ENCODE measurements at regions not wholly inside any gene's neighbourhood (a gene's known extent, or its start where the extent isn't known, plus 50 kb on each side); places are given as distances from the start of the nearest gene placed in this dataset.

DNA sequence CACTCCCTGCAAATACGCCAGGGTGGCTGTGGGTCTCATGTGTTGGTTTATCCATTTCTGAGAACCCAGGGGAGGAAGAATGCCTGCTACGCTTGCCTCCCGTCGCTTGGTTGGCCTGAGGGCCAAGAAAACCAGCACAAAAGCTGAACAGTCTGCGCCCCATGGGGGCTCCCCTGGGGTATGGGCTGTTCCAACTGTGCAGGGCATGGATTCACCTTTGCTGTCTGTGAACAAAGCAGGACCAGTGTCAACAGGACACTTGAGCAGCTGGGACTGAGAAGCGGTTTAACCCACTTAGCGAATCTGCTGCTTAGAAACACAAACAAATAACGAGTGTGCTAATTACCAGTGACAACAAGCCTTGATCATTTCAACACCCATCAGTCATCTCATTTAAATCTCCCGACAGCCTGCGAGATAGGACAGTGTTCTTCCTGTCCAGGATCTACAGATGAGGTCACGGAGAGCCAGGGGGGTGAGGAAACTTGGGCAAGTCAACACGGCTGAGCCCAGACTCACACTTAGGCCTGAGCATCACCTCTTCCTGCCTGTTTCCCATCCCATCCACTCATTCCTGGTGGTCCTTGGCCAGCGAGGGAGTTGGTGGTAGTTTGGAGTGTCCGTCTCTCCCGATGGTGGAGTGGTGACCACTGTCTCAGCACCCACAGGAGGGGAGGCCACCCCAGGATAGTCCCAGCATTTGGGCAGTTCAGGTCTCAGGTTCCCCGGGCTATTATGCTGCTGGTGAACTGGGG is 111.6 kb upstream of the HAAO start:
- no peak overlapping the region for H3K4me3 ChIP-seq (ENCODE audit: low read depth, low read length)
- TF ChIP-seq, protein P1, sequence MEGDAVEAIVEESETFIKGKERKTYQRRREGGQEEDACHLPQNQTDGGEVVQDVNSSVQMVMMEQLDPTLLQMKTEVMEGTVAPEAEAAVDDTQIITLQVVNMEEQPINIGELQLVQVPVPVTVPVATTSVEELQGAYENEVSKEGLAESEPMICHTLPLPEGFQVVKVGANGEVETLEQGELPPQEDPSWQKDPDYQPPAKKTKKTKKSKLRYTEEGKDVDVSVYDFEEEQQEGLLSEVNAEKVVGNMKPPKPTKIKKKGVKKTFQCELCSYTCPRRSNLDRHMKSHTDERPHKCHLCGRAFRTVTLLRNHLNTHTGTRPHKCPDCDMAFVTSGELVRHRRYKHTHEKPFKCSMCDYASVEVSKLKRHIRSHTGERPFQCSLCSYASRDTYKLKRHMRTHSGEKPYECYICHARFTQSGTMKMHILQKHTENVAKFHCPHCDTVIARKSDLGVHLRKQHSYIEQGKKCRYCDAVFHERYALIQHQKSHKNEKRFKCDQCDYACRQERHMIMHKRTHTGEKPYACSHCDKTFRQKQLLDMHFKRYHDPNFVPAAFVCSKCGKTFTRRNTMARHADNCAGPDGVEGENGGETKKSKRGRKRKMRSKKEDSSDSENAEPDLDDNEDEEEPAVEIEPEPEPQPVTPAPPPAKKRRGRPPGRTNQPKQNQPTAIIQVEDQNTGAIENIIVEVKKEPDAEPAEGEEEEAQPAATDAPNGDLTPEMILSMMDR (IDR thresholded peaks at IDR 0.05; ENCODE audit: insufficient read depth, low read length), result no peak
- no peak for DNase-seq (ENCODE audit: low read depth)

DNA sequence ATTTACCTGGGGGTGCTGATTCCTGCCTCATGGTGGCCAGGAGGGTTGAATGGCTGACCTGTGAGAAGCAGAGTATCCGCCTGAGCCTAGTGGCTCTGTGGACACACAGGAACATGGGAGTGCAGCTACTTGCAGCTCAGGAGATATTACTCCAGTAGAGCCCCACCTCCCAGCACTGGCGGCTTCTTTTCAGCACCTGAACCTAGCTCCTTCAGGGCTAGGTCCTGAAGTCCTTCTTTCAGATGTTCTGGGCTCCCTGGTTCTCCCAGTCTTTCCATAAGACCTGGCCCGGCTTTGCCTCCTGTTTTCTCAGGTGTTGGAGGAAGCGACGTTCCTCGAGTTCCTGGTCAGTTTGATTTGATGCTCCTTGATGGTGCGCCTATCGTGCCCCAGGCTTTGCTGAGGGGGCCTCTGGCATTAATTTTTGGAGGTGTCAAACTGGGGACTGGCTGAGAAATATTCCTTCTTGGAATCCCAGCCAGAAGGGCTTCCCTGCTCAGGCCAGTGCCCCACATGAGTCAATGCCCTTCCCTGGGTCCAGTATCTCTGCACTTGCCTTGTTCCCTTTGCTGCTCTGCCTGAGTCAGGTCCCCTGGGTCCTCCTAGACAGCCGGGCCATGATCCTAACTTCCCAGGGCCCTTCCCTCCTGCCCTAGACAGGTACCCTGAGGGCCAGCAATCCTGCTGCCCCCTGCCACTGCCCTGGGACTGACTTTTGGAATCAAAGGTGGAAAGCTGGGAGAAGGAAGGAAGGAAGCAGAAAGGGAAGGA is 110.7 kb upstream of the HAAO start:
- no peak overlapping the region for H3K4me3 ChIP-seq (ENCODE audit: low read depth, low read length)
- DNase-seq (ENCODE audit: low read depth), result no peak
- TF ChIP-seq, protein P1 (IDR thresholded peaks at IDR 0.05; ENCODE audit: insufficient read depth, low read length), result no peak

DNA sequence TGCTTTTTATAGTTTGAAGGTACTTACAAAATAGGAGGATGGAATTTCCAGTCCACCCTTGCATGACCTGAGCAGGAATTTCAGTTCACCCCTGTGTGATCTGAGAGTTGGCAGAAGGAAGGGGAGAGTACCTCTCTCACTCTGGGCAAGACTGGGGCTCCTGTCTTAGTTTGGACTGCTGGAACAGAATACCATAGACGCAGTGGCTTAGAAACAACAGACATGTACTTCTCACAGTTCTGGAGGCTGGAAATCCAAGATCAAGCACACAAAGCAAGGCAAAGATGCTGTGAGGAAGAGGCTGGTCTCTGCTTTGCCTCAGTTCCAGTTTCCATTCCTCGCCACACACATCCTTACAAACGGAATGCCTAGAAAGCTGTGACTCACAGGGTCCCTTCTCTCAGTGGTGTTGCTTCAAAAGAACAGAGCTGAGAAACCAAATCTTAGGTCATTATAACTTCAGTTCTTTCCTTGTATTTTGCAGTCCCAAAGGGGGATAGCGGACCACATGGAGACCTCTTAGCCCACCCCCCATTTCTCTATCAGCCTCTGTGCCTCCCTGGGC is 108.8 kb upstream of the HAAO start:
- DNase-seq (ENCODE audit: low read depth), result peak; percentile 67
- TF ChIP-seq, protein P1 (IDR thresholded peaks at IDR 0.05; ENCODE audit: insufficient read depth, low read length), result no peak
- no peak overlapping the region for H3K4me3 ChIP-seq (ENCODE audit: low read depth, low read length)

DNA sequence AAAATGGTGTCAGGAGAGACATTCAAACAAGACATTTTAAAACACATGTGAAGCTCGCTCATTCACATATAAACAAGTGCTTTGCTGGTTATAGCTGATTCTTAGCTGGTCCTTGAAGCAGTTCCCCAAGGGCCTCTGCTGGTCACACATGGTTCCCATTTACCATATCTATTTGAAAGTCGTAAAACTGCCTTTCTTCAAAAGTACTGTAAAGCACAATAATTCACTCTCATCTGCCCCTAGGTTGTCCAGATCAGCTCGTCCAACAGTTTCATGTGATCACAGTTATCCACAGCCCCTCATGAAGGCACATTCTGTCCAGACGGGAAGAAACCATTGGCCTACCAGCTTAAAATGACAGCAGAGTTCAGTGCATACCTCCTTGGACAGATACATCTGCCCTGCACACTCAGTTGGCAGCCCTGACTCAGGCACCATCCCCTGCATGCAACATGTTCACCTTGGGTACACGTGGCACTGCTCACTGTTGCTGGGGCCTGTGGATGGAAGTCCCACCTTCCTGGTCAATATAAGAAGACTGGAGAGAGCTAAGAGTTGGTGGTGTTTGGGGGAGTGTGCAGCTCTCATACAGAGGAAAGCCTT is 108.0 kb upstream of the HAAO start:
- DNase-seq (ENCODE audit: low read depth), result no peak
- no peak overlapping the region for H3K4me3 ChIP-seq (ENCODE audit: low read depth, low read length)
- TF ChIP-seq, protein P1 (IDR thresholded peaks at IDR 0.05; ENCODE audit: insufficient read depth, low read length), result no peak

DNA sequence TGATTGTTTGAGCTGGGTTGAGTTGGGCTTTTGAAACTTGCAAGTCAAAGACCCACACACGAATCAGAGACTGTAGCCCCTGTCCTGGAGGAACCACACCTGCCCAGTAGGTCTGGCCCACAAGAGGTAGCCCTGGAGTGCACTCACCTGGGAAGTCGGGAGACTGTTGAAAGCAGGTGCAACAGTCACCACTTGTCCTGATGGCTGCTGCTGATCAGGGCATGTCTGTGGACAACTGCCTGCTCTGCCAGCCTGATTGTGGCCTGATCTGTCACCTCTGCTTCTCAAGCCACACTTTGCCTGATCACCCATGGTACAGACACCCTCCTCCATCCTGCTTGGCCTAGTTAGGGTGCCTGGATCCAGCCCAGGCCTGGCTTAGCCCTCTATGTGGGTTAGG is 105.0 kb upstream of the HAAO start:
- H3K4me3 ChIP-seq (ENCODE audit: low read depth, low read length), result no peak overlapping the region
- no peak for DNase-seq (ENCODE audit: low read depth)
- TF ChIP-seq, protein P1 (IDR thresholded peaks at IDR 0.05; ENCODE audit: insufficient read depth, low read length), result no peak

DNA sequence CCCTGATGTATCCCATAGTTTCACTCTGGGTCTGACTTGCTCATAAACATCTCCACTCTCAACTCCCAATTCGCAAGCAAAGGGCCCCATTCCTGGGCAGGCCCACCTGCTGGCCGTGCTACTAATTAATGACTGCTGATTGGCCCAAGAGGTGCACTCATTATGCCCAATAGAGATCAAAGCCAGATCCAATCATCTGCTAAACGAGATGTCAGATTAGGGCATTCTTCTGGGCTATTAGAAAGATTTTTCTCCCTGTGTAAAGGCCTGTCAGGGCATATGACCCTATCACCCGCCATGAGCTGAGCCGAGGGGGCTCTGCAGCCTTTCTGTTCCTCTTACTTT is 103.4 kb upstream of the HAAO start:
- no peak overlapping the region for H3K4me3 ChIP-seq (ENCODE audit: low read depth, low read length)
- TF ChIP-seq, protein P1 (IDR thresholded peaks at IDR 0.05; ENCODE audit: insufficient read depth, low read length), result no peak
- DNase-seq (ENCODE audit: low read depth), result no peak

All from fibroblast of the aortic adventitia (primary cell).